GM21786 (cell line): ENCODE measurements at regions not wholly inside any gene's neighbourhood (a gene's known extent, or its start where the extent isn't known, plus 50 kb on each side); places are given as distances from the start of the nearest gene placed in this dataset.
"Not testable (repeated sequence)": the region's sequence is repeated elsewhere in the genome, so short reads cannot be mapped to it uniquely, and the experiment has no call there.

ENCODE experiments used
- ATAC-seq: cut with Tn5 transposase; IDR thresholded peaks from one replicate; pipeline ENCODE4 v1.9.1; 2021; ENCODE audit not compliant: unreplicated experiment

DNA sequence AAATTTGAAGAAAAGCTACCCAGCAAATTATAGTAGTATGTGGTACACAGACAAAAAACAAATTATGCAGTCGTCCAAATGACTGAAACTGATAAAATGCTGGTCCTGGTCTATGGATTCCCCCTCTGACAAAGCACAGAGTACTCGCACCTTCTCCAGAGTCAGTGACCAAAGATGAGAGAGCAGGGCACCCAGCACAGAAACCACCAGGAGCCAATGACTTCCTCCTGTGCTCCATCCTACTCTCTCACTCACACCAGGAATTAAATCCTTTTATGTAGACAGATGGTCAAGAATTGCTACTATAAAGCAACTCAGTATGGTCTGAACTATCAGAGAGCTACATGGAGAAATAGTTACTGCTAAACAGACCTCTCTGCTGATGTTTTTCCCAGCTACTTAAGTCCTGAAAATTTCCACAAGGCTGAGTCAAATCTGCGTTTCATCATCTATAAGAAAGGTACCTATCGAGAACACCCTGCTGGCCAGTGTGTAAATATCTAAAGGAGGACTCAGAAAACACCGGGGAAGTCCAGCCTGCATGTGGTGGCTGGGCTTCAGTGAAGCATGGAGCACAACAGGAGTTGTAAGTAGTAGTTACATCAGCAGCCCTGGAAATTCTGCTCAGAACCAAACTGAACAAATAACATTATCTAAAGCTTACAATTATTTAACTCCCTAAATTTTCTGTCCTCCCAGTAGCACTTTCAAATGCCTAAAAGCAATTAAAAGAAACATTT, 84.5 kb upstream of the FBXO28 start:
- ATAC-seq = peak; percentile 94

DNA sequence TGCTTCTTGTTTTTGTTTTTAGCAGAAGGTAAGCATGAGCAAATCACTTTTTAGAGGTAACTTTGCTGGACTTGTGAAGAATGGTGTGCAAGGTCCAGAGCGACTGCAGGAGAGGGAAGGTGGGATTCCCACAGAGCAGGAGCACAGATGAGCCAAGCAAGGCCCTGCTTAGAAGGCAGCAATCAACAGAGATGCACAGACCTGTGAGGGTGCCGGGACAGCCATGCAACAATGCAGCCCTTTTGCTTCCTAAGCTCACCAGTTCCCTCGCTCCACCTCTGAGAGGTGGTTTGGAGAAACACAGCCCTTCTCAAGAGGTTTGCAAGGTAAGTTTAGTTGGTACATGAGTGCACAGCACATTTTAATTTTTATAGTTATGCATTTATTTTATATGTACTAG, 85.1 kb upstream of the FBXO28 start:
- ATAC-seq = not testable (repeated sequence)

DNA sequence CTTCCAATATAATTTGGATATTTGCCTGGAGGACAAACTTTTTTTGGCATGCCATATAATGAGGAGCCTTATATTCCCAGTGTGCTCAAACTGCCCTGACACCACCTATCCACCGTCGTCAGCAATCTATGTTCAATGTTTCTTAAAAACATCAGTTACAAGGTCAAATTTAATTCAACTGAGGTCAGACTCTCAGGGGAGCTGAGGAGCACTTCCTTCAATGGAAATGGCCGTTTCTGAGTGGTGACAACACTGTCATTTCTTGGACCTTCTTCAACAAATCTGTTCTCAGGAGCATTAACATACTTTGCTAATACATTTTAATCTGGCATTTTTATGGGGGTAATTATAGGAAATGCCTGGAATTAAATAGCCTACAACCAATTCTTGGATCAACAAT, 90.8 kb upstream of the FBXO28 start:
- ATAC-seq = not testable (repeated sequence)

DNA sequence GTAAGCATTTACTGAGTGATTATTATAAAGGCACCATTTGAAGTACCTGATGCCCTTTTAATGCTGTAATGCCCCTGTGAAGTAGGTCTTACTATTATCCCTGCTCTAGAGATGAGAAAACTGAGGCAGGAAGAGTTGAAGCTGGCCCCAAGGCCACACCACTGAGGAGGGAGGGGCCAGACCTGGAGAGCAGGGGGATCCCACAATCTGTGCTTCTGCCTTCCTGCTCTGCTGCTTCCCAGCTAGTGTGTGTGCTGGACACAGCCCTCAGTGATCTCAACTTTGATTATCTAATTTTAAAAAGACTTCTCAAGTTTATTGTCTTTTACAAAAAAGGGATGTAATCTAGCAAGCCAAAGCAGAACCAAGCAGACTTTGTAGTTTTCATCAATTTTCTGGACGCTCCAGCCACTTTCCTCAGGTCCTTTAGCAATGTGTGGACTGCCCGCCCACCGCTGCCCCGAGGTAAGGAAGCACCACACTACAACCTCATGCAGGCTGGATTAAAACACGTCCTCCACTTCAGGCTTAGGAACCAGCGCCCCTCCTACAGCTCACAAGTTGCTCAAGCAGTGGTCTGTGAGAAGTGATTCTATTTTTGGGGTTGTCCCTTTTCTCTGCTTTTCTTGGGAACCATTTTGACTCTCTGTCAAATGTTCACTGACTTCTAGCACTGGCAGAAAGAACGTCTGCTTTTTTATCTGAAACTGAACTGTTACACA, 91.5 kb upstream of the FBXO28 start:
- ATAC-seq = not testable (repeated sequence)

DNA sequence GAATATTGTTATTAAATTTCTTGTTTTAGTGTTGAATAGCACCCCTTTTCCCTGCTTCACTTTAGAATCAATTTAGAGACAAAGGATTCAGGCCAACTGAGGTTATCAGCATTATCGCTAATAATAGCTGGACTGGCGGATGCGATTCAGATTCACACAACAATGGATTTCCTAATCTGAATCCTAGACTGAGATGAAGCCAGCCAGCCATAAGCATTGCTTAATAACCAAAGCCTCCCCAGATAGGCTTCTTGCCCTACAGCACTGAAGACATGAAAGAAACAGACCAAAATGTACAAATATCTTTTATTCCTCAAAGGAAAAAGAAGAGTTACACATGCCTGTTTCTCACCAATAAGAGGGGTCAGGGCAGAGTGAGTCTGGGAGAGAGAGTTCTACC, 94.0 kb upstream of the FBXO28 start:
- not testable (repeated sequence) for ATAC-seq

DNA sequence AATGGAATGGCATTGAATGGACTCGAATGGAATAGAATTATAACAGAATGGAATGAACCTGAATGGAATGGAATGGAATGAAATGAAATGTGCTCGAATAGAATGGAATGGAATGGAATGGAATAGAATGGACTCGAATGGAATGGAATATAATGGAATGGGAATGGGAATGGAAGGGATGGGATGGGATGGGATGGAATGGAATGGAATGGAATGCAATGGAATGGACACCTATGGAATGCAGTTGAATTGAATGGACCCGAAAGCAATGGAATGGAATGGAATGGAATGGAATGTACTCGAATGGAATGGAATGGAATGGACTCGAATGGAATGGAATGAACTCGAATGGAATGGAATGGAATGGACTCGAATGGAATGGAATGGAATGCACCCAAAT, 98.1 kb upstream of the FBXO28 start:
- ATAC-seq = not testable (repeated sequence)

DNA sequence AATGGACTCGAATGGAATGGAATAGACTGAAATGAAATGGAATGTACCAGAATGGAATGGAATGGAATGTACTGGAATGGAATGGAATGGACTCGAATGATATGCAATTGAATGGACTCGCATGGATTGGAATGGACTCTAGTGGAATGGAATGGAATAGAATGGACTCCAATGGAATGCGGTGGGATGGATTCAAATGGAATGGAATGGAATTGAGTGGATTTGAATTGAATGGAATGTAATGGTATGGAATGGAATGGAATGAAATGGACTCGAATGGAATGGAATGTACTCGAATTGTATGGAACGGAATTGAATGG, 99.6 kb upstream of the FBXO28 start:
- ATAC-seq = no peak

DNA sequence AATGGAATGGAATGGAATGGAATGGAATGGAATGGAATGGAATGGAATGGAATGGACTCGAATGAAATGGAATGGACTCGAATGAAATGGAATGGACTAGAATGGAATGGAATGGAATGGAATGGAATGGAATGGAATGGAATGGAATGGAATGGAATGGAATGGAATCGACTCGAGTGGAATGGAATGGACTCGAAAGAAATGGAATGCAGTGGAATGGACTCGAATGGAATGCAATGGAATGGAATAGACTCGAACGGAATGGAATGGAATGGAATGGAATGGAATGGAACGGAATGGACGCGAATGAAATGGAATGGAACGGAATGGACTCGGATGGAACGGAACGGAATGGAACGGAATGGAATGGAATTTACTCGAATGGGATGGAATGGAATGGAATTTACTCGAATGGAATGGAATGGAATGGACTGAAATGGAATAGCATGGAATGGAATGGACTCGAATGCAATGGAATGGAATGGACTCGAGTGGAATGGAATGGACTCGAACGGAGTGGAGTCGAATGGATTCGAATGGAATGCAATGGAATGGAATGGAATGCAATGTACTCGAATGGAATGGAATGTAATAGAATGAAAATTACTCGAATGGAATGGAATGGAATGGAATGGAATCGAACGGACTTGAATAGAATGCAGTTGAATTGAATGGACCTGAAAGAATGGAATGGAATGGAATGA, 100.1 kb upstream of the FBXO28 start:
- ATAC-seq = not testable (repeated sequence)

DNA sequence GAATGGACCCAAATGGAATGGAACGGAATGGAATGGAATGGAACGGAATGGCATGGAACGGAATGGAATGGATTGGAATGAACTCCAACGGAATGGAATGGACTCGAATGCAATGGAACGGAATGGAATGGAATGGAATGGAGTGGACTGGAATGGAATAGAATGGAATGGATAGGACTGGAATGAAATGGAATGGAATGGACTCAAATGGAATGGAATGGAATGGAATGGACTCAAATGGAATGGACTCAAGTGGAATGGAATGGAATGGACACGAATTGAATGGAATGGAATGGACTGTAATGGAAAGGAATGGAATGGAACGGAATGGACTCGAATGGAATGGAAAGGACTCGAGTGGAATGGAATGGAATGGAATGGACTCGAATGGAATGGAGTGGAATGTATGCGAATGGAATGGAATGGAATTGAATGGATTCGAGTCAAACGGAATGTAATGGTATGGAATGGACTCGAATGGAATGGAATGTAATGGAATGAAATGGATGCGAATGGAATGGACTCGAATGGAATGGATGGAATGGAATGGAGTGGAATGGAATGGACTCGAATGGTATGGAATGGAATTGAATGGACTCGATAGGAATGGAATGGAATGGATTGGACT, 101.0 kb upstream of the FBXO28 start:
- ATAC-seq = not testable (repeated sequence)

DNA sequence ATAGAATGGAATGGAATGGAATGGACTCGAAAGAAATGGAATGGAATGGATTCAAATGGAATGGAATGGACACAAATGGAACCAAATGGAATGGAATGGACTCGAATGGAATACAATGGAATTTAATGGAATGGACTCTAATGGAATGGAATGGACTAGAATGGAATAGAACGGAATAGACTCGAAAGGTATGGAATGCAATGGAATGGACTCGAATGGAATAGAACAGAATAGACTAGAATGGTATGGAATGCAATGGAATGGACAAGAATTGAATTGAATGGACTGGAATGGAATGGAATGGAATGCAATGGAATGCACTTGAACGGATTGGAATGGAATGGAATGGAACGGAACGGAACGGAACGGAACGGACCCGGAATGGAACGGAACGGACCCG, 101.7 kb upstream of the FBXO28 start:
- not testable (repeated sequence) for ATAC-seq

DNA sequence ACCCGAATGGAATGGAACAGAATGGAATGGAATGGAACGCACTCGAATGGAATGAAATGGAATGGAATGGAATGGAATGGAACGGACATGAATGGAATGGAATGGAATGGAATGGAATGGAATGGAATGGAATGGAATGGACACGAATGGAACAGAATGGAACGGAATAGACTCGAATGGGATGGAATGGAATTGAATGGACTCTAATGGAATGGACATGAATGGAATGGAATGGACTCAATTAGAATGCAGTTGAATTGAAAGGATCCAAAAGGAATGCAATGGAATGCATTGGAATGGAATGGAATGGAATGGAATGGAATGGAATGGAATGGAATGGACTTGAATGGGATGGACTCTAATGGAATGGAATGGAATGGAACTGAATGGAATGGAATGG, 102.2 kb upstream of the FBXO28 start:
- not testable (repeated sequence) for ATAC-seq

DNA sequence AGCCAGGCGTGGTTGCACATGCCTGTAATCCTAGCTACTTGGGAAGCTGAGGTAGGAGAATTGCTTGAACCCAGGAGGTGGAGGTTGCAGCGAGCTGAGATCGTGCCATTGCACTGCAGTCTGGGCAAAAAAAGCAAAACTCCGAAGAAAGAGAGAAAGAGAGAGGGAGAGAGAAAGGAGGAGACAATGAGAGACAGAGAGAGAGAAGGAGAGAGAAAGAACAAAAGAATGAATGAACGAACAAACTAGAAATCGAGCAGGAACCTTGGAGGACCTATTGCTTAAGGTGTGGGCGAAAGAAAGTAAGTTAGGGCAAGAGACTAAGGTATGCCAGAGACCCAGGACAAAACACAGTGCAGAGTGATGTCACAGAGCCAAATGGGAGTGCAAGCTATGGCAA, 102.8 kb upstream of the FBXO28 start:
- not testable (repeated sequence) for ATAC-seq

DNA sequence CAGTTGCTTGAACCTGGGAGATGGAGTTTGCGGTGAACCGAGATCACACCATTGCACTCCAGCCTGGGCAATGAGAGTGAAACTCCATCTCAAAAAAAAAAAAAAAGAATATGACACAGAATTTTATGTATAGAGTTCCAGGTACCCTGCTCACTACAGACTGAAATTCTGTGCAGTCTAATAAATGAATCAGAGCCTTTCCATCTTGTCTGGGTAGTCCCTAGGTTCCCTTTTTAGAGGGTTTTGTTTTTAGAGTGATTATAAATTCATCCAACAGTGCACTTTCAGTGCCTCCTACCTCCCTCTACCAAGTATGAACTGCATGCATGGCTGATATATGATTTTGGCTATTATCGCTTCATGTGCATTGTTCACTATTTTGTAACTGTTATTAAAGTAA, 107.9 kb upstream of the FBXO28 start:
- not testable (repeated sequence) for ATAC-seq

DNA sequence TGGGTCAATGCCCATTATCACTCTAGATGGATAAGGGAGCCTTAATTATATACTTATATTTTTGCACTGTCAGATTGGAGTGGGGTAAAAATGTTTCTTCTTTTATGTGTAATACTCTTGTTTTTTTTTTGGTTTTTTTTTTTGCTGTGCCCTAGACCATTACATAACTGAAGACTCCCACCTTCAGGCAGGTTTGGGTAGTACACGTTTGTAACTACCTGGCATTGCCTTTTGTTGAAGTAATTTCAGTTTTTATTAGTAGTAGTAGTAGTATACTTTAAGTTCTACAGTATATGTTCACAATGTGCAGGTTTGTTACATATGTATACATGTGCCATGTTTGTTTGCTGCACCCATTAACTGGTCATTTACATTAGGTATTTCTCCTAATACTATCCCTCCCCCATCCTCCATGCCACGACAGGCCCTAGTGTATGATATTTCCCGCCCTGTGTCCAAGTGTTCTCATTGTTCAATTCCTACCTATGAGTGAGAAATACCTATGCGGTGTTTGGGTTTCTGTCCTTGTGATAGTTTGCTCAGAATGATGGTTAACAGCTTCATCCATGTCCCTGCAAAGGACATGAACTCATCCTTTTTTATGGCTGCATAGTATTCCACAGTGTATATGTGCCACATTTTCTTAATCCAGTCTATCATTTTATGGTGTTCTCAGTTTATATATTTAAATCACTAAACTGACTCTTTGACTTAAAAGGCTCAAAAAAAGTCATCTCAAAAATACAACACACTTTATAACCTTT, 109.2 kb upstream of the FBXO28 start:
- ATAC-seq = not testable (repeated sequence)

DNA sequence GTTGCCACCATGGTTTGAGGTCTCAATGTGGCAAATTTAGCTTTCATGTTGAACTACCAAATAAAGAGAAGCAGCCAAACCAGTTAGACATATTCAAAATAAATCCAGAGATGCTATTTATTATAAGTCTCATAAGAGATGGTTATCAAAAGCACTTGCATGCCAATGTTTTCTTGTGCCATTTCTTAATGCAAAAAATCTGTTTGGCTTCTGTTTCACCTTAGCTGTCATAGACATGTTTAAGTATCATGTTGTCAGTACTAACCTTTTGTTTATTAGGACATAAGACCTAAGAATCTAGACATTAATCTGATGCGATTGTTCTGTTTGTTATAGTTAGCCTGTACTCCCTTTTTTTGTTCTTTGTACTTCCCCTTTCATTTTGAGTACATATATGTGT, 110.0 kb upstream of the FBXO28 start:
- ATAC-seq = not testable (repeated sequence)

DNA sequence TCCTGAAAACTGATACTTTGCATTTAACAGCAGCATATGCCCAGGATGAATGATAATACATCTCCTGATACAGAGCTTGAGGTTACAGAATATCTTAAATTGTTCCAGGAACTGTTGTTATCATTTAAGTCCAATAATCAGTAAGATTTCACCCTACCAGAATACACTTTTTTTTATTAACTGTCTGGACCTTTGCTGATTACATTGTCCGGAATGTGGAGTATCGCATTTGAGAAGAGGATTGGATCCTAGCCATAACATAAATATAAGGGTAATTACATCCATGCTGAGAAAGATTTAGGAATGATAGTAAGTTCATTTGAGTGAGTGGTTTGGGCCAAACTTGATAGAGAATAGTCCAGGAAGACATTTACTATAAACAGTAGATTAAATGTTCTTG, 112.2 kb upstream of the FBXO28 start:
- not testable (repeated sequence) for ATAC-seq

DNA sequence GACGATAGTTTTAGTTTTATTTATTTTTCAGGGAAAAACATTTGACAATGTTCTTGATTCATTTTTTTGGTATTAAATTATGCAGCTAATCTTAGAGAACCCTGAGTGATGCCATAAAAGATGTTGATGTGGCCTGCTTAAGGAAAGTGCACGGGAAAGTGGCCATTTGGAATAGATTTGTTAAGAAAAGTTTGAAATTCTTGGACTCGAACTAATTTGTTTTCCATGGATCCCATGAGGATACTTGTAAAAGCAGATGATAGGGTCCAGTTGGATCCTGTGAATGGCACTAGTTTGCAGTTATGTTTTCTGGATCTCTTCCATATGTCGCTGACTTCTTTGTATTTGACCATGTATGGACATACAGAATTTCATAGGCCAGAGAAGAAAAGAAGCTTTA, 114.2 kb upstream of the FBXO28 start:
- ATAC-seq = not testable (repeated sequence)

DNA sequence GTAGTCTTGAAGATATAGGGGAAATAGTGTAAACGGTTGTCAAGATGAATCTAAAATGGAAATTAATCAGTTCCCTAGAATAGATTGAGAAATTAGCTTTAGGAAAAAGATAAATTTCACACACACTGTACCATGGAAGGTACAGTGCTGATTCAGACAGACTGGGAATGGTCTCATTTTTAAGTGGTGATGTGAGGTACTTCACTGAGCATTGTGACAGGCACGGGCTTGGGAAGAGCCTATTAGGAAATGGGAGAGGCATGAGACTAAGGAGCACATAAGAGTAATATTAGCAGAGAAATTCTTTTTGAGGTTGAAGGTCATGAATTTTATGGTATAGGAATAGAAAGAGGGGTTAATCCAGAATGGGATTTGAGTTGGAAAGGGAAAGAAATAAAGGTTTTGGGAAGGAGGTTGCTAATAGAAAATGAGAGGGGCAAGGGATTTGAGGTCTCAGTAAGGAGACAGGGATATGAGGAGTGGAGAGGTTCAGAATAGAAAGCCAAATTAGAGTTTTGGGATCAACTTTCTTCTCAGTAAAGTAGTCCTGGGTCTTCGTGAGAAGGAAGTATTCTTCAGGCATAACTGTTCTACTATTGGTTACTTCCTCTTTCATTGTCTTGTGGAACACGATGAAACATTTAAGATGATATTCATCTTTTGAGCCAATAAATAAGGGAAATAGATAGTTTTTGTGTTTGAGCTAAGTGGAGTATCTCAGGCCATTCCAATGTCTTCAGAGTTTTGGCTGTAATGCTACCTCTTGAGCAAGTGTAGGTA, 115.0 kb upstream of the FBXO28 start:
- peak; percentile 58 for ATAC-seq

DNA sequence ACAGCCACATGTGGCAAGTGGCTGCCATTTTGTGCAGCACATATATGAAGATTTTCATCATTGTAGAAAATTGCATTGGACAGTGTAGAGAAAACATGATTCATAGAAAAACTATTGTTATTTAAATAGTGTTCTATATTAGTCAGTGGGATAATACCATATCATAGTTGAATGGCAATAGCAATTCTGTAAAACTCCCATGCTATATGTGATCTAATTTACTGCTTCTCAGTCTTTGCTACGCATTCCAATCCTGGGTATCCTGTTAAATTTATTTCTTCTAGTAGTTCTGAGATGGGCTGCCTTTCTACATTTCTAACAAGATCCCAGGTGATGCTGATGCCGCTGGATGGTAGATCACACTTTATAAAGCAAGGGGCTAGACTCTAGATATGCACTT, 117.5 kb upstream of the FBXO28 start:
- ATAC-seq = not testable (repeated sequence)
